Urinary bladder (tissue), 3 donors: ENCODE measurements at regions not wholly inside any gene's neighbourhood (a gene's known extent, or its start where the extent isn't known, plus 50 kb on each side); places are given as distances from the start of the nearest gene placed in this dataset.
"Not testable (repeated sequence)": the region's sequence is repeated elsewhere in the genome, so short reads cannot be mapped to it uniquely, and the experiment has no call there.

ENCODE experiments used
- DNase-seq: peaks from one replicate; pipeline ENCODE4 v3.0.0-alpha.2; 2015; ENCODE audit errors: extremely low spot score
- H3K27ac ChIP-seq: one replicate; pipeline ENCODE4 v1.5.1; 2013; ENCODE audit warnings: low read depth, mild to moderate bottlenecking, moderate library complexity
- H3K36me3 ChIP-seq: one replicate; pipeline ENCODE4 v1.6.1; 2013; ENCODE audit warnings: mild to moderate bottlenecking, moderate library complexity; ENCODE audit not compliant: insufficient read depth
- H3K4me1 ChIP-seq: one replicate; pipeline ENCODE4 v1.6.1; 2013; ENCODE audit warnings: mild to moderate bottlenecking, moderate library complexity; ENCODE audit not compliant: insufficient read depth
- H3K4me3 ChIP-seq: one replicate; pipeline ENCODE4 v1.5.1; 2013; ENCODE audit warnings: low read depth, low read length
- WGBS: extraction: QIAGEN DNeasy Blood & Tissue Kit; methylation state at CpG from one replicate; pipeline ENCODE4 v1.1.7; 2013; 5-methylcytosine and 5-hydroxymethylcytosine counted together
- donor health status: healthy with polysubstance abuse.
- donor health status: healthy.

DNA sequence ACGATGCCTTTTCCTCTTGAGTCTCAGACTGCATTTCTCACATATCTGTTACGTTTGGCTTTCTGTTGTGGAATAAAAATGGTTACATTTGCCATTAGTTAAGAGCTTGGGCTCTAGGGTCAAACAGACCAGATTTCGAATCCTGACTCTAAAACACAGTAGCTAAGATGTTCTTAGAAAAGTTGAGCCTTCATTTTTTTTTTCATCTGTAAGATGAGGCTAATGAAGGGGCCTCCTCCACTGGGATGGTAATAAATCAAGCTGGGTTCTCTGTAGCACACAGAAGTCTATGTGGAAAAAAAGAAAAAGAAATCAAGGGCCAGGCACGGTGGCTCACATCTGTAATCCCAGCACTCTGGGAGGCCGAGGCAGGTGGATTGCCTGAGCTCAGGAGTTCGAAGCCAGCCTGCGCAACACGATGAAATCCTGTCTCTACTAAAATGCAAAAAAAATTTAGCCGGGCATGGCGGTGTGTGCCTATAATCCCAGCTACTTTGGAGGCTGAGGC lies 49.9 kb upstream of the CAPRIN1 start:
- Histone ChIP-seq H3K36me3 (no peaks in the 10 kb centered on the region), H3K27ac (no peak overlapping the region), H3K4me3 (no peak overlapping the region), H3K4me1 (no peaks in the 10 kb centered on the region)
- 71% methylated on average over 10 of the region's 10 CpGs for WGBS
- no peak for DNase-seq

DNA sequence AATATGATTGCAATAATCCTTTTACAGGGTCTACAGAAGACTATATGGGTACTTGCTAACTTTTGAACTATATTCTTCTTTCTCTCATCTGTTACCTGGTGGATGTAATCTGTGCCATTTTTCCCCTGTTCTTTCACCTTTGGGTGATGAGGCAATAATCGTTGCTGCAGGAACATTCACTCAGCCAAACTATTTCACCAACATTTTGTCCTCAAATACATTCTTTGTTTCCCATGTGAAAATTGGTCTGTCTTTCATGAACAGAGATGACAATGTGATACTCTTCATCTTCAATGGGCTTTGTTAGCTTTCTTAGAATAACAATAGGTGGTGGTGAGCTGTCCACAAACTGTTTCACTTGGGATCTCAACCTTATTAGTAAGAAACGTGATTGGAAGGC lies 52.1 kb upstream of the CAPRIN1 start:
- 52% methylated on average over 2 of the region's 2 CpGs for WGBS
- Histone ChIP-seq H3K36me3 (no peaks in the 10 kb centered on the region), H3K4me3 (no peak overlapping the region), H3K4me1 (no peaks in the 10 kb centered on the region), H3K27ac (no peak overlapping the region)
- DNase-seq = no peak

DNA sequence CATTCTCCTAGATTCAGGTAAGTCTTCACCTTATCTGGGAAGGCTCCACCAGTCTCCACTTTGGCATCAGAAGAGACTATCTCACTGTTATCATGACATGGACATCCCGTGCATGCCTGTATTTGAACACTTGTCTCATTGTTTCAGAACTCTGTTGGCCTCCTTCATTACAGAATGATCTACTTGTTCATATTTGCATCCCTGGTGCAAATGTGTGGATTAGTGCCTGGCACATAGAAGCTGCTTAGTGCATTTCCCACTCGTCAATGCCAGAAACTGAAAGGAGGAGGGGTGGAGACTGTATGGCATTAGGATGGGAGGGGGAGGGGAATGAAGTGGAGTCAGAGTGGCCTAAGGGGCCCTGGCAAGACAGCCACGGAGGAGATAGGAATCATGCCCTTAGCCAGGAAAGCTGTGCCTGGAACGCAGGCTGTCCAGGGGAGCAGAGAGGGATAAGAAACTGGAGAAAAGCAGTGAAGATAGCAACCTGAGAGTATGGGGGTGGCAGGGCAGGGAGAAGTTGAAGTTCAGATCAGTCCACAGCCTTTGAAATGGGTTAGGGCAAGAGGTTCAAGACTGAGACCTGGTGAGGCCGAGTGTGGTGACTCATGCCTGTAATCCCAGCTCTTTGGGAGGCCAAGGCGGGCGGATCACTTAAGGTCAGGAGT lies 53.8 kb upstream of the CAPRIN1 start:
- Histone ChIP-seq H3K27ac (no peak overlapping the region), H3K4me1 (no peaks in the 10 kb centered on the region), H3K36me3 (no peaks in the 10 kb centered on the region), H3K4me3 (no peak overlapping the region)
- WGBS = 44% methylated on average over 7 of the region's 7 CpGs
- no peak for DNase-seq

DNA sequence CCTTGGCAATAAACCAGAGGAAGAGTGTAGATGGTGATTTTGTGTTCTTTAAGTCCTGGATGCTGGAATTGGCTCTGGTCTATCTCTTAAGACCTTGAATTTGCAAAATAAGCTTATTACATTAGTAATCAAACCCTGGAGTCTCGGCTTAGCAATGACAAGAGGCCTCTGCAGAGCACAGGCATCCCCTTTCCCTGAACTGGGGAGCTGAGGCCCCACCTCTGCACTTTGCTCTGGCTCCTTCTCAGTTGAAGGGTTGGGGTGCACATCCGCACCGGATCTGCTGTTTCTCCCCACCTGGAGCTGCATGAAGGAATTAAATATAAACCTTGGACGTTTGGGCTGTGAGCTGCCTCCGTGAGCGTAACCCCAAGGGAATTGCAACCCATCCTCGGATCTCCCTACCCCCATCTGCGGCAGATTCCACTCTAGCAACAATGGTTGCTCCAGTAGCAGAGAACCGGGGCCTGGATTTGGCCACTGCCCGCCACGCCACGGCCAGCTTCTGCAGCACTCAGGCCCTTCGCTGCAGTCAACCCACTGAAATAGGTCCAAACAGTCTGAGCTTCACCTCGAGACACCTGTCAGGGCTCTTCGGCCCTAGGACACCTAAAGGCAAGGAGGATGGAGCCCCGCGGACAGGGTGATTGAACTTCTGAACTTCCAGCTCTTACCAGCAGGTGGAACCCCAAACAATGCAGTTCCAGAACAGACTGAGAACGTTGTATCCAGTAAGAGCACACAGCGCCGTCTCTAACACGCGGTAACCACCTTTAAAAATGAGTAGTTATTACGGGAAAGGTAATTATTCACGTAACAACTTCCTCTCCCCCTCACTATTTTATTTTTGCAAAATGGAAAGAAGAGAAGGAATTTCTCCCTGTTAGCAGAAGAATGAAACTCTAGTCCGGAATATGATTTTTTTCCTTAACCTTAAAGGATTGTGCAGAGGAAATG lies 54.8 kb upstream of the CAPRIN1 start:
- peak; percentile 43 for DNase-seq
- WGBS = 21% methylated on average over 25 of the region's 25 CpGs
- no peak overlapping the region for H3K4me3 ChIP-seq
- H3K27ac ChIP-seq = no peak overlapping the region
- no peaks in the 10 kb centered on the region for H3K36me3 ChIP-seq
- no peaks in the 10 kb centered on the region for H3K4me1 ChIP-seq

DNA sequence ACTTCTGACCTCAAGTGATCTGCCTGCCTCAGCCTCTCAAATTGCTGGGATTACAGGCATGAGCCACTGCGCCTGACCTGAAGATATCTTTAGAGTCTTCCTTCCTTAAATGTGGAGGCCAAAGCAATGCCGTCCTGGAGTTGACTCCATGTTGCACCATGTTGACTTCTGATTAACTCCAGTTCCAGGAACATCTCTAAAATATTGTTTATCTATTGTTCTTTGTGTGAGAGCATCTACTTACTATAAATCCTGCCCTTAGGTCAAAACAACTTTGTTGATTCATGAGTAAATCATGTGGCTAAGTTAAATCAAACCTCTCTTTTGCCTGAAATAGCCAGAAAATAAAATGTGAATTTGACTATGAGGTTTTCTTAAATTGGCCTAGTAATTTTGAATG lies 56.6 kb upstream of the CAPRIN1 start:
- 72% methylated on average over 2 of the region's 2 CpGs for WGBS
- H3K4me1 ChIP-seq = no peaks in the 10 kb centered on the region
- H3K27ac ChIP-seq = no peak overlapping the region
- no peaks in the 10 kb centered on the region for H3K36me3 ChIP-seq
- no peak for DNase-seq
- no peak overlapping the region for H3K4me3 ChIP-seq

DNA sequence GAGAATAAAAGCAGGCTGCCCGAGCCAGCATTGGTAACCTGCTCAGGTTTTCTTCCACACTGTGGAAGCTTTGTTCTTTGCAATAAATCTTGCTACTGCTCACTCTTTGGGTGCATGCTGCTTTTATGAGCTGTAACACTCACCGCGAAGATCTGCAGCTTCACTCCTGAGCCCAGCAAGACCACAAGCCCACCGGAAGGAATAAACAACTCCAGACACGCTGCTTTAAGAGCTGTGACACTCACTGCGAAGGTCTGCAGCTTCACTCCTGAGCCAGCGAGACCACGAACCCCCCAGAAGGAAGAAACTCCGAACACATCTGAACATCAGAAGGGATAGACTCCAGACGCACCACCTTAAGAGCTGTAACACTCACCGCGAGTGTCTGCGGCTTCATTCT lies 60.4 kb upstream of the CAPRIN1 start:
- 32% methylated on average over 13 of the region's 13 CpGs for WGBS
- not testable (repeated sequence) for H3K36me3 ChIP-seq, H3K27ac ChIP-seq, DNase-seq, H3K4me3 ChIP-seq, H3K4me1 ChIP-seq

DNA sequence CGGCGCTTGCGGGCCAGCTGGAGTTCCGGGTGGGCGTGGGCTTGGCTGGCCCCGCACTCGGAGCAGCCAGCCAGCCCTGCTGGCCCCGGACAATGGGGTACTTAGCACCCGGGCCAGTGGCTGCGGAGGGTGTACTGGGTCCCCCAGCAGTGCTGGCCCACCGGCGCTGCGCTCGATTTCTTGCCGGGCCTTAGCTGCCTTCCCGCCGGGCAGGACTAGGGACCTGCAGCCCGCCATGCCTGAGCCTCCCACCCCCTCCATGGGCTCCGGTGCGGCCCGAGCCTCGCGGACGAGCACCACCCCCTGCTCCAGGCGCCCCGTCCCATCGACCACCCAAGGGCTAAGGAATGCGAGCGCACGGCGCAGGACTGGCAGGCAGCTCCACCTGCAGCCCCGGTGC lies 61.4 kb upstream of the CAPRIN1 start:
- not testable (repeated sequence) for H3K27ac ChIP-seq, H3K36me3 ChIP-seq, H3K4me3 ChIP-seq, DNase-seq, H3K4me1 ChIP-seq
- WGBS = 92% methylated on average over 32 of the region's 32 CpGs

DNA sequence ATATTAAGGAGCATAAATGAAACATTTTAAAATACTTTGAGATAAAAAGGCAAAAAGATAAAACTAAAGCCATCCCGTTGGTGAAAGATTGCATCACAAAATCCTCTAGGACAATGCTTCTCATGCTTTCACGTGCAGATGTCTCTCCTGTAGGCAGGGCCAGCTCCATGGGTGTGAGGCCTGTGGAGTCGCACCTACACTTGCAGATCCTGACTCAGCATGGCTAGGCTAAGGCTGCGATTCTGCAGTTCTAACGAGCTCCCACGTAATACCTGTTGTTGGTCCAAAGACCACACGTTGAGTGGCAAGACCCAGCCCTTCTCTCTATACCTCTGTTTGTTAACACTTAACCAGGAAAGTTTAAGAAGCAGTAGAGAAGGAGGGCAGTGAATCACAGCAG lies 62.1 kb upstream of the CAPRIN1 start:
- WGBS = 73% methylated on average over 7 of the region's 7 CpGs
- no peak for DNase-seq
- no peak overlapping the region for H3K27ac ChIP-seq
- H3K4me3 ChIP-seq = no peak overlapping the region
- no peaks in the 10 kb centered on the region for H3K36me3 ChIP-seq
- no peaks in the 10 kb centered on the region for H3K4me1 ChIP-seq

DNA sequence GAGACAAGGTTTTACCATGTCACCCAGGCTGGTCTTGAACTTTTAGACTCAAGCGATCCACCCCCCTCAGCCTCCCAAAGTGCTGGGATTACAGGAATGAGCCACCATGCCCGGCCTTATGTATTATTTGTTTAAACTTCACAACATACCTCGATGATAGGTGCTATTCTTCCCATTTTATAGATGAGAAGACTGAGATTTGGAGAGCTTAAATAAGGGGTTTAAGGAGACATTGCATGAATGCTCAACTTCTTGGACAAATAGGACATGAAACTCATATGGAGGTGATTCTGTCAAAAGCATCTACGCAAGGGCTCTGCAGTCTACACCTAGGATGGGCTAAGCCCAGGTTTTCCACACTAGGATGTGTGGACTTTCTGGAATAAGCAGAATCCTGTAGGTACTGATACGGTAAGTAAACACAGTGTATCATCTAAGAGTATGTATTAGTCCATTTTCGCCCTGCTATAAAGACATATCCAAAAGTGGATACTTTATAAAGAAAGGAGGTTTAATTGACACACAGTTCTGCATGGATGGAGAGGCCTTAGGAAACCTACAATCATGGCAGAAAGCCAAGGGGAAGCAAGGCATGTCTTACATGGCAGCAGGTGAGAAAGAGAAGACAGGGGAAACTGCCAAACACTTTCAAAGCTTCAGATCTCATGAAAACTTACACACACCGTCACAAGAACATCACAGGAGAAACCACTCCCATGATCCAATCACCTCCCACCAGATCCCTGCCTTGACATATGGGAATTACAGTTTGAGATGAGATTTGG lies 62.8 kb upstream of the CAPRIN1 start:
- no peaks in the 10 kb centered on the region for H3K36me3 ChIP-seq
- H3K27ac ChIP-seq = no peak overlapping the region
- no peak for DNase-seq
- H3K4me1 ChIP-seq = no peaks in the 10 kb centered on the region
- H3K4me3 ChIP-seq = no peak overlapping the region
- WGBS = 83% methylated on average over 7 of the region's 7 CpGs

DNA sequence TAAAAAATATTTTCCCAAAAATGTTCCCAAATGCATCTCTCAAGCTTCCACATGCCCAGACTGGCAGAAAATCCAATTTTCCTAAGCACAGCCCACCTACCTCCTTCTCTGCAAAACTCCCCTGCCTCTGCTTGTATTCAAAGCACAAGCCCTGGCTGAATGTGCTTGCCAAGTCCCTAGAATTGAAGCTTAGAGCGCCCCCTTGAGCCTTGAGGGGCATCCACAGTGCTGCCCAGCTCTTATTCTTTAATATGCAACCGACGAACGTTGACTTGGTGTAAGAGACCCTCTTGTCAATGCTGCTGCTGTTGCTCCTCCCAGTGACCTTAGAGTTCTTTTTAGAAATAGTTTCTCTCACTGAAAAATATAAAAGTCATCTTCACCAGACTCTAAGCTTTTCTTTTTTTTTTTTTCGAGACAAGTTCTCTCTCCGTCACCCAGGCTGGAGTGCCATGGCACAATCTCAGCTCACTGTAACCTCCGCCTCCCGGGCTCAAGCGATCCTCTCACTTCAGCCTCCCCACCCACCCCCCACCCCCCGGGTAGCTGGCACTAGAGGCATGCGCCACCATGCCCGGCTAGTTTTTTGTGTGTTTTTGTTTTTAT lies 63.5 kb upstream of the CAPRIN1 start:
- Histone ChIP-seq H3K27ac (no peak overlapping the region), H3K4me1 (no peaks in the 10 kb centered on the region), H3K36me3 (no peaks in the 10 kb centered on the region), H3K4me3 (no peak overlapping the region)
- no peak for DNase-seq
- 56% methylated on average over 12 of the region's 12 CpGs for WGBS

DNA sequence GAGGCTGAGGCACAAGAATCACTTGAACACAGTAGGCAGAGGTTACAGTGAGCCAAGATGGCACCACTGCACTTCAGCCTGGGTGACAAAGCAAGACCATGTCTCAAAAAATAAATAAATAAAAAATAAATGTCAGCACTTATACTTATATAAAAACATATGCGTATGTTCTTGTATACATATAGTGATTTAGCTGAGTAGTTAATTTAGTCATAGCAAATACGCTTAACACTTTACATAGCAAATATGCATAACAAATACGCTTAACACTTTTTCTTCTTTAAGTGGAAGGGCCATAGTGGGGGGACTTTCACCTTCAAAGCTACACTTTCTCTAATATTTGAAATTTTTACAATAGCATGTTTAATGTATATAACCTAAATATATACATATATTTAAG lies 64.0 kb upstream of the CAPRIN1 start:
- Histone ChIP-seq H3K27ac (no peak overlapping the region), H3K4me3 (no peak overlapping the region), H3K4me1 (no peaks in the 10 kb centered on the region), H3K36me3 (no peaks in the 10 kb centered on the region)
- no peak for DNase-seq
- WGBS = 93% methylated on average over 3 of the region's 3 CpGs

DNA sequence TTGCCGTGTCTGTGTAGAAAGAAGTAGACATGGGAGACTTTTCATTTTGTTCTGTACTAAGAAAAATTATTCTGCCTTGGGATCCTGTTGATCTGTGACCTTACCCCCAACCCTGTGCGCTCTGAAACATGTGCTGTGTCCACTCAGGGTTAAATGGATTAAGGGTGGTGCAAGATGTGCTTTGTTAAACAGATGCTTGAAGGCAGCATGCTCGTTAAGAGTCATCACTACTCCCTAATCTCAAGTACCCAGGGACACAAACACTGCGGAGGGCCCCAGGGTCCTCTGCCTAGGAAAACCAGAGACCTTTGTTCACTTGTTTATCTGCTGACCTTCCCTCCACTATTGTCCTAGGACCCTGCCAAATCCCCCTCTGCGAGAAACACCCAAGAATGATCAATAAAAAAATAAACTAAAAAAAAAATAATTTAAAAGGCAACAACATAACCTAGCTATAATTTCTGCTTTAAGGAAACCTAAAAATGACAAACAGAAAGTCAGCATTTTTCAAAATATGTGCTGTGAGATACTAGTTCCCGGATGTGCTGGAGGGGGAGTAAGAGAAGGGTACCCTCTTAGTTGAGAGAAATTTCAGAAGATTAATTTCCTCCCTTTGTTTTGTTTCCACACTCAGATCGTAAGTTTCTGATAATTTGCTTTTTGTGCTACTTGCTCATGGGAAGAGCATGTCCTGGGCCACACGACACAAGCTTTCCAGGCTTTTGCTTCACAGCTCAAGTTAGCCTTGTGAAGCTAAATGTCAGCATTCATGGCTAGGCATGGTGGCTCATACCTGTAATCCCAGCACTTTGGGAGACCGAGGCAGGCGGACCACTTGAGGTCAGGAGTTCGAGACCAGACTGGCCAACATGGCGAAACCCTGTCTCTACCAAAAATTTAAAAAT lies 64.7 kb upstream of the CAPRIN1 start:
- H3K27ac ChIP-seq, H3K4me3 ChIP-seq, H3K4me1 ChIP-seq, H3K36me3 ChIP-seq, DNase-seq: not testable (repeated sequence)
- WGBS = 74% methylated on average over 11 of the region's 12 CpGs
